ENCODE measurements at regions not wholly inside any gene's neighbourhood (a gene's known extent, or its start where the extent isn't known, plus 50 kb on each side); places are given as distances from the start of the nearest gene placed in this dataset.

- no peaks in the 10 kb centered on the region for H3K9me3 ChIP-seq (ENCODE audit: control extremely low read depth in 1 of 3, control insufficient read depth in 2 of 3, insufficient read depth in 1 of 3, low read length in 2 of 3)
- no peak overlapping the region for H3K27ac Mint-ChIP-seq
- no peaks in the 10 kb centered on the region for H3K27me3 ChIP-seq (replicated peaks in 1 of 4; ENCODE audit: control extremely low read depth in 1 of 4, control insufficient read depth in 3 of 4, insufficient read depth in 4 of 4, low read length in 3 of 4)
- no peak overlapping the region for H3K4me3 ChIP-seq (ENCODE audit: control extremely low read depth in 1 of 5, extremely low read depth in 1 of 5, insufficient read depth in 1 of 5, low read depth in 2 of 5, low read length in 4 of 5)
- TF ChIP-seq EZH2 (IDR thresholded peaks at IDR 0.05; ENCODE audit: borderline replicate concordance, insufficient read depth, low read depth, low read length, poor library complexity, severe bottlenecking) (no peak), CTCF (IDR thresholded peaks at IDR 0.05) (no peak)
- no peaks in the 10 kb centered on the region for H3K79me2 ChIP-seq (ENCODE audit: control insufficient read depth, insufficient read depth, low read length)
- ChIA-PET CTCF (no interaction called here), POLR2A (no interaction called here)
- DNase-seq (no peak), ATAC-seq (ENCODE audit: low read depth) (no peak)
- intact Hi-C loops (cut with micrococcal nuclease): no loop called here
- no peak overlapping the region for H3K27ac ChIP-seq (ENCODE audit: low read length in 2 of 2)
- H3K4me1 Mint-ChIP-seq: no peaks in the 10 kb centered on the region
- H4K20me1 ChIP-seq (ENCODE audit: control insufficient read depth, insufficient read depth, low read length, poor library complexity, severe bottlenecking): no peaks in the 10 kb centered on the region
- H3K9me3 Mint-ChIP-seq (ENCODE audit: insufficient read depth): peaks cover 5% of the 10 kb centered on the region
- H3K9ac ChIP-seq (ENCODE audit: low read length): no peak overlapping the region
- no peaks in the 10 kb centered on the region for H3K4me1 ChIP-seq (ENCODE audit: control insufficient read depth in 2 of 2, insufficient read depth in 2 of 2, low read length in 2 of 2)
- no peaks in the 10 kb centered on the region for H3K36me3 ChIP-seq (replicated peaks in 1 of 2; ENCODE audit: control extremely low read depth in 1 of 2, control insufficient read depth in 1 of 2, extremely low read depth in 1 of 2, insufficient read depth in 2 of 2, low read length in 1 of 2)
- no peaks in the 10 kb centered on the region for H3K27me3 Mint-ChIP-seq
- no peak overlapping the region for H2AFZ ChIP-seq (ENCODE audit: insufficient read depth, low read depth, low read length, poor library complexity, severe bottlenecking)
- no peak overlapping the region for H3K4me2 ChIP-seq (replicated peaks; ENCODE audit: low read depth, low read length, poor library complexity, severe bottlenecking)
- H3K4me3 Mint-ChIP-seq: no peak overlapping the region
Measured at GRCh38 chr5:57939335-57939734, 456.7 kb upstream of the ACTBL2 start.

GRCh38 chr5:57938174-57938557 is 455.6 kb upstream of the ACTBL2 start:
- no peaks in the 10 kb centered on the region for H3K27me3 Mint-ChIP-seq
- ATAC-seq (ENCODE audit: low read depth): no peak
- TF ChIP-seq CTCF (IDR thresholded peaks at IDR 0.05) (no peak), EZH2 (IDR thresholded peaks at IDR 0.05; ENCODE audit: borderline replicate concordance, insufficient read depth, low read depth, low read length, poor library complexity, severe bottlenecking) (no peak)
- Histone ChIP-seq H3K9me3 (ENCODE audit: control extremely low read depth in 1 of 3, control insufficient read depth in 2 of 3, insufficient read depth in 1 of 3, low read length in 2 of 3) (no peaks in the 10 kb centered on the region), H3K9ac (ENCODE audit: low read length) (no peak overlapping the region), H3K4me1 (ENCODE audit: control insufficient read depth in 2 of 2, insufficient read depth in 2 of 2, low read length in 2 of 2) (no peaks in the 10 kb centered on the region), H3K79me2 (ENCODE audit: control insufficient read depth, insufficient read depth, low read length) (no peaks in the 10 kb centered on the region), H4K20me1 (ENCODE audit: control insufficient read depth, insufficient read depth, low read length, poor library complexity, severe bottlenecking) (no peaks in the 10 kb centered on the region), H3K4me2 (replicated peaks; ENCODE audit: low read depth, low read length, poor library complexity, severe bottlenecking) (no peak overlapping the region), H3K27me3 (replicated peaks in 1 of 4; ENCODE audit: control extremely low read depth in 1 of 4, control insufficient read depth in 3 of 4, insufficient read depth in 4 of 4, low read length in 3 of 4) (no peaks in the 10 kb centered on the region), H3K27ac (ENCODE audit: low read length in 2 of 2) (no peak overlapping the region), H3K36me3 (replicated peaks in 1 of 2; ENCODE audit: control extremely low read depth in 1 of 2, control insufficient read depth in 1 of 2, extremely low read depth in 1 of 2, insufficient read depth in 2 of 2, low read length in 1 of 2) (no peaks in the 10 kb centered on the region), H2AFZ (ENCODE audit: insufficient read depth, low read depth, low read length, poor library complexity, severe bottlenecking) (no peak overlapping the region), H3K4me3 (ENCODE audit: control extremely low read depth in 1 of 5, extremely low read depth in 1 of 5, insufficient read depth in 1 of 5, low read depth in 2 of 5, low read length in 4 of 5) (no peak overlapping the region)
- H3K9me3 Mint-ChIP-seq (ENCODE audit: insufficient read depth): peaks cover 5% of the 10 kb centered on the region
- no peak overlapping the region for H3K27ac Mint-ChIP-seq
- POLR2A ChIA-PET: no interaction called here
- no peaks in the 10 kb centered on the region for H3K4me1 Mint-ChIP-seq
- no peak overlapping the region for H3K4me3 Mint-ChIP-seq
- intact Hi-C loops (cut with micrococcal nuclease): no loop called here
- CTCF ChIA-PET: no interaction called here
- no peak for DNase-seq
